Stomach smooth muscle (tissue), 2 donors: ENCODE measurements at regions not wholly inside any gene's neighbourhood (a gene's known extent, or its start where the extent isn't known, plus 50 kb on each side); places are given as distances from the start of the nearest gene placed in this dataset.

Experiments
- H3K27ac ChIP-seq: one replicate; pipeline ENCODE4 v1.7.0; 2013; ENCODE audit warnings: mild to moderate bottlenecking, low read length, inconsistent platforms
- H3K27me3 ChIP-seq, 2 donors: one replicate each; pipeline ENCODE4 v1.7.0; 2013; ENCODE audit warnings: low read length in 2 of 2; ENCODE audit not compliant: insufficient read depth in 2 of 2, control insufficient read depth in 1 of 2
- H3K36me3 ChIP-seq, 2 donors: one replicate each; pipeline ENCODE4 v1.7.0; 2013; ENCODE audit warnings: low read length in 2 of 2; ENCODE audit not compliant: control insufficient read depth in 2 of 2, insufficient read depth in 2 of 2
- H3K4me1 ChIP-seq: one replicate; pipeline ENCODE4 v1.7.0; 2013; ENCODE audit warnings: low read length; ENCODE audit not compliant: control insufficient read depth, insufficient read depth
- H3K4me3 ChIP-seq, 2 donors: one replicate each; pipeline ENCODE4 v1.7.0; 2013; ENCODE audit warnings: low read length in 2 of 2
- H3K9ac ChIP-seq, 2 donors: one replicate each; pipeline ENCODE4 v1.7.0; 2013; ENCODE audit warnings: low read length in 2 of 2, mild to moderate bottlenecking in 1 of 2
- H3K9me3 ChIP-seq, 2 donors: one replicate each; pipeline ENCODE4 v1.7.0; 2013; ENCODE audit warnings: low read length in 2 of 2; ENCODE audit not compliant: control insufficient read depth in 2 of 2
- donor health status: healthy.
- donor health status: Pancreatic carcinoma.

GRCh38 chr5:119996128-119996527, 366.8 kb downstream of the FAM170A start:
- H3K36me3 ChIP-seq, result no peaks in the 10 kb centered on the region
- no peaks in the 10 kb centered on the region for H3K27me3 ChIP-seq
- H3K9ac ChIP-seq, result no peak overlapping the region
- no peak overlapping the region for H3K27ac ChIP-seq
- no peak overlapping the region for H3K4me3 ChIP-seq
- no peaks in the 10 kb centered on the region for H3K9me3 ChIP-seq
- H3K4me1 ChIP-seq, result no peaks in the 10 kb centered on the region

GRCh38 chr5:120007598-120007997, 378.2 kb downstream of the FAM170A start:
- no peaks in the 10 kb centered on the region for H3K4me1 ChIP-seq
- H3K36me3 ChIP-seq, result no peaks in the 10 kb centered on the region
- no peaks in the 10 kb centered on the region for H3K9me3 ChIP-seq
- no peak overlapping the region for H3K27ac ChIP-seq
- H3K27me3 ChIP-seq, result no peaks in the 10 kb centered on the region
- no peak overlapping the region for H3K4me3 ChIP-seq
- no peak overlapping the region for H3K9ac ChIP-seq

GRCh38 chr5:120012431-120012830, 383.1 kb downstream of the FAM170A start:
- H3K4me1 ChIP-seq, result no peaks in the 10 kb centered on the region

GRCh38 chr5:120014535-120014934, 385.2 kb downstream of the FAM170A start:
- no peaks in the 10 kb centered on the region for H3K4me1 ChIP-seq
- no peaks in the 10 kb centered on the region for H3K9me3 ChIP-seq
- H3K27me3 ChIP-seq, result no peaks in the 10 kb centered on the region
- no peak overlapping the region for H3K4me3 ChIP-seq
- no peaks in the 10 kb centered on the region for H3K36me3 ChIP-seq
- no peak overlapping the region for H3K27ac ChIP-seq
- H3K9ac ChIP-seq, result no peak overlapping the region

More at GRCh38 chr5:120012431-120012830, 383.1 kb downstream of the FAM170A start:
- H3K9ac ChIP-seq, result no peak overlapping the region
- no peak overlapping the region for H3K27ac ChIP-seq
- no peaks in the 10 kb centered on the region for H3K27me3 ChIP-seq
- H3K36me3 ChIP-seq, result no peaks in the 10 kb centered on the region
- no peaks in the 10 kb centered on the region for H3K9me3 ChIP-seq
- no peak overlapping the region for H3K4me3 ChIP-seq

- no peaks in the 10 kb centered on the region for H3K9me3 ChIP-seq
- H3K9ac ChIP-seq, result no peak overlapping the region
- no peaks in the 10 kb centered on the region for H3K36me3 ChIP-seq
- H3K4me1 ChIP-seq, result no peaks in the 10 kb centered on the region
- H3K27me3 ChIP-seq, result no peaks in the 10 kb centered on the region
- H3K27ac ChIP-seq, result no peak overlapping the region
- no peak overlapping the region for H3K4me3 ChIP-seq
Measured at GRCh38 chr5:120016717-120017382, 387.5 kb downstream of the FAM170A start.

- no peaks in the 10 kb centered on the region for H3K36me3 ChIP-seq
Measured at GRCh38 chr5:120017513-120017912, 388.2 kb downstream of the FAM170A start.

GRCh38 chr5:120035181-120035580, 405.8 kb downstream of the FAM170A start:
- Histone ChIP-seq H3K36me3 (no peaks in the 10 kb centered on the region), H3K9ac (no peak overlapping the region), H3K27ac (no peak overlapping the region), H3K4me3 (no peak overlapping the region), H3K4me1 (no peaks in the 10 kb centered on the region), H3K9me3 (no peaks in the 10 kb centered on the region), H3K27me3 (no peaks in the 10 kb centered on the region)

More at GRCh38 chr5:120017513-120017912, 388.2 kb downstream of the FAM170A start:
- H3K4me3 ChIP-seq, result no peak overlapping the region
- no peak overlapping the region for H3K9ac ChIP-seq
- H3K9me3 ChIP-seq, result no peaks in the 10 kb centered on the region
- H3K27ac ChIP-seq, result no peak overlapping the region
- no peaks in the 10 kb centered on the region for H3K4me1 ChIP-seq
- H3K27me3 ChIP-seq, result no peaks in the 10 kb centered on the region

- H3K36me3 ChIP-seq, result no peaks in the 10 kb centered on the region
- no peaks in the 10 kb centered on the region for H3K4me1 ChIP-seq
- no peak overlapping the region for H3K9ac ChIP-seq
- H3K4me3 ChIP-seq, result no peak overlapping the region
- H3K27me3 ChIP-seq, result no peaks in the 10 kb centered on the region
- H3K27ac ChIP-seq, result no peak overlapping the region
- H3K9me3 ChIP-seq, result no peaks in the 10 kb centered on the region
Measured at GRCh38 chr5:120035815-120036577, 406.6 kb downstream of the FAM170A start.

GRCh38 chr5:120037451-120037850, 408.1 kb downstream of the FAM170A start:
- no peaks in the 10 kb centered on the region for H3K9me3 ChIP-seq
- H3K27me3 ChIP-seq, result no peaks in the 10 kb centered on the region
- no peak overlapping the region for H3K4me3 ChIP-seq
- H3K36me3 ChIP-seq, result no peaks in the 10 kb centered on the region
- no peak overlapping the region for H3K27ac ChIP-seq
- H3K4me1 ChIP-seq, result no peaks in the 10 kb centered on the region
- no peak overlapping the region for H3K9ac ChIP-seq

GRCh38 chr5:120039111-120039510, 409.8 kb downstream of the FAM170A start:
- H3K9ac ChIP-seq, result no peak overlapping the region
- H3K36me3 ChIP-seq, result no peaks in the 10 kb centered on the region
- no peaks in the 10 kb centered on the region for H3K27me3 ChIP-seq
- no peaks in the 10 kb centered on the region for H3K9me3 ChIP-seq
- no peaks in the 10 kb centered on the region for H3K4me1 ChIP-seq
- H3K4me3 ChIP-seq, result no peak overlapping the region
- no peak overlapping the region for H3K27ac ChIP-seq

GRCh38 chr5:120043431-120043830, 414.1 kb downstream of the FAM170A start:
- Histone ChIP-seq H3K4me3 (no peak overlapping the region), H3K4me1 (no peaks in the 10 kb centered on the region), H3K9ac (no peak overlapping the region), H3K27ac (no peak overlapping the region), H3K9me3 (no peaks in the 10 kb centered on the region), H3K36me3 (no peaks in the 10 kb centered on the region), H3K27me3 (no peaks in the 10 kb centered on the region)
